Ishikawa (cell line): ENCODE measurements at regions not wholly inside any gene's neighbourhood (a gene's known extent, or its start where the extent isn't known, plus 50 kb on each side); places are given as distances from the start of the nearest gene placed in this dataset.

Source experiments
- CEBPB ChIP-seq: IDR thresholded peaks from 2 replicates; pipeline ENCODE4 v1.6.1; 2012
- CREB1 ChIP-seq: IDR thresholded peaks from 2 replicates; pipeline ENCODE4 v1.6.1; 2012; ENCODE audit warnings: low read depth
- EGR1 ChIP-seq: IDR thresholded peaks from 2 replicates; pipeline ENCODE4 v1.6.1; 2012
- EP300 ChIP-seq: IDR thresholded peaks from 2 replicates; pipeline ENCODE4 v1.6.1; 2012; ENCODE audit warnings: borderline replicate concordance
- NFIC ChIP-seq: IDR thresholded peaks from 2 replicates; pipeline ENCODE4 v1.6.1; 2012
- RAD21 ChIP-seq: IDR thresholded peaks from 2 replicates; pipeline ENCODE4 v1.6.1; 2012; ENCODE audit warnings: low read depth
- REST ChIP-seq: IDR thresholded peaks from 2 replicates; pipeline ENCODE4 v1.6.1; 2012; ENCODE audit warnings: low read depth, mild to moderate bottlenecking
- TAF1 ChIP-seq: IDR thresholded peaks from 2 replicates; pipeline ENCODE4 v1.6.1; 2012; ENCODE audit warnings: low read depth, mild to moderate bottlenecking
- TCF12 ChIP-seq: IDR thresholded peaks from 2 replicates; pipeline ENCODE4 v1.6.1; 2012; ENCODE audit warnings: low read depth
- YY1 ChIP-seq: IDR thresholded peaks from 2 replicates; pipeline ENCODE4 v1.6.1; 2012; ENCODE audit warnings: low read depth
- TF ChIP-seq, protein P1 (sequence below): IDR thresholded peaks from 2 replicates; pipeline ENCODE4 v1.6.1; 2012

GRCh38 chr9:81391457-81391825, 297.9 kb downstream of the TLE1 start:
- TF ChIP-seq CEBPB (no peak), RAD21 (no peak), EP300 (no peak), EGR1 (no peak), REST (no peak), YY1 (no peak), TAF1 (no peak), TCF12 (no peak), CREB1 (no peak), NFIC (no peak)
- TF ChIP-seq, protein P1, sequence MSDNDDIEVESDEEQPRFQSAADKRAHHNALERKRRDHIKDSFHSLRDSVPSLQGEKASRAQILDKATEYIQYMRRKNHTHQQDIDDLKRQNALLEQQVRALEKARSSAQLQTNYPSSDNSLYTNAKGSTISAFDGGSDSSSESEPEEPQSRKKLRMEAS = no peak
